GM23248 (cell line): ENCODE measurements at regions not wholly inside any gene's neighbourhood (a gene's known extent, or its start where the extent isn't known, plus 50 kb on each side); places are given as distances from the start of the nearest gene placed in this dataset.

Source experiments
- DNase-seq: peaks from one replicate; pipeline ENCODE4 v3.0.0-alpha.2; 2015
- H2AFZ ChIP-seq: fragments of 200-600 bp; sonication (generic); 2 replicates; pipeline ENCODE4 v1.6.1; 2016; ENCODE audit warnings: antibody characterized with exemption
- H3F3A ChIP-seq: fragments of 200-600 bp; sonication (generic); 2 replicates; pipeline ENCODE4 v1.6.1; 2016; ENCODE audit warnings: mild to moderate bottlenecking, antibody characterized with exemption, mixed run types; ENCODE audit not compliant: insufficient read depth
- H3K27ac ChIP-seq: fragments of 200-600 bp; sonication (generic); 2 replicates; pipeline ENCODE4 v1.5.1; 2016; ENCODE audit warnings: mild to moderate bottlenecking
- H3K27me3 ChIP-seq: fragments of 200-600 bp; sonication (generic); replicated peaks from 2 replicates; pipeline ENCODE4 v1.6.1; 2016; ENCODE audit warnings: mild to moderate bottlenecking; ENCODE audit not compliant: insufficient read depth
- H3K36me3 ChIP-seq: fragments of 200-600 bp; sonication (generic); 2 replicates; pipeline ENCODE4 v1.6.1; 2016; ENCODE audit warnings: low read depth, mild to moderate bottlenecking
- H3K4me1 ChIP-seq: fragments of 200-600 bp; sonication (generic); 2 replicates; pipeline ENCODE4 v1.6.1; 2016; ENCODE audit warnings: mild to moderate bottlenecking; ENCODE audit not compliant: insufficient read depth
- H3K4me2 ChIP-seq: fragments of 200-600 bp; sonication (generic); one replicate; pipeline ENCODE4 v1.6.1; 2016; ENCODE audit warnings: mild to moderate bottlenecking; ENCODE audit not compliant: unreplicated experiment
- H3K4me3 ChIP-seq: fragments of 200-600 bp; sonication (generic); 2 replicates; pipeline ENCODE4 v1.5.1; 2016; ENCODE audit warnings: mild to moderate bottlenecking
- H3K79me2 ChIP-seq: fragments of 200-600 bp; sonication (generic); 2 replicates; pipeline ENCODE4 v1.6.1; 2016; ENCODE audit warnings: mild to moderate bottlenecking; ENCODE audit not compliant: insufficient read depth
- H3K9ac ChIP-seq: fragments of 200-600 bp; sonication (generic); 2 replicates; pipeline ENCODE4 v1.6.1; 2016; ENCODE audit warnings: mild to moderate bottlenecking
- H3K9me2 ChIP-seq: fragments of 200-600 bp; sonication (generic); 2 replicates; pipeline ENCODE4 v1.6.1; 2016; ENCODE audit warnings: mixed run types, mild to moderate bottlenecking, moderate library complexity; ENCODE audit not compliant: insufficient read depth
- H3K9me3 ChIP-seq: fragments of 200-600 bp; sonication (generic); one replicate; pipeline ENCODE4 v1.6.1; 2017; ENCODE audit warnings: low read depth
- H4K20me1 ChIP-seq: fragments of 200-600 bp; sonication (generic); 2 replicates; pipeline ENCODE4 v1.6.0; 2016; ENCODE audit not compliant: insufficient read depth
- EZH2 ChIP-seq: fragments of 200-600 bp; sonication (generic); IDR thresholded peaks from 2 replicates; pipeline ENCODE4 v1.6.1; 2018; ENCODE audit warnings: antibody characterized with exemption, mild to moderate bottlenecking; ENCODE audit not compliant: insufficient read depth, poor library complexity, severe bottlenecking
- EZH2phosphoT487 ChIP-seq: fragments of 200-600 bp; sonication (generic); IDR thresholded peaks from 2 replicates; pipeline ENCODE4 v1.6.1; 2018; ENCODE audit warnings: antibody characterized with exemption, moderate library complexity, mild to moderate bottlenecking, low read depth; ENCODE audit not compliant: insufficient read depth
- WGBS, 2 experiments: methylation state at CpG; one replicate each; pipeline ENCODE4 v1.1.6; 2015 to 2017; ENCODE audit warnings: low lambda C conversion rate in 2 of 2, low coverage in 1 of 2; ENCODE audit errors: missing lambda C conversion rate in 2 of 2; 5-methylcytosine and 5-hydroxymethylcytosine counted together
- in situ Hi-C: fragments of 300-500 bp; cut with MboI; formaldehyde crosslinking; loops from 2 replicates; pipeline ENCODE4 v1.15.0; 2020

DNA sequence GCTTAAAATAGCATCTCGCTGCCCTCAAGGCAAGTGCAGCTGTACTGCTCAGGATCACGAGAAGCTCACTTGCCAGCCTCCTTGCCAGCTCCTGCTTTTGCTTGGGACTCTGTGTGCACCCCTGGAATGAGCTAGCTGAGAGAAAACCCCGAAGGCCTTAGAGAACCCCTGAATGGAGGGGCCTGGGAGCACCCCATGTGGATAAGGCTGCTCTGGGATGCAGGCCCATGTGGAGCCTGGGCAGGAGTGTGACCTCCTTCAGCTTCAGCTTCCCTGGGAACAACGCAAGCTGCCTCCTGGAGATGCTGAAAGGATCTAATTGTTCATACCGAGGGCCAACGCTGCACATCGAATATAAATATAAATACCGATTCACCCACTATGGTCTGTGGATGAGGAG is 109.2 kb downstream of the HSPH1 start:
- Histone ChIP-seq H3F3A (peaks cover 18% of the 10 kb centered on the region; the same call in 1 of the 2 replicates), H3K9me3 (no peaks in the 10 kb centered on the region), H3K9me2 (no peaks in the 10 kb centered on the region), H3K4me2 (no peak overlapping the region), H3K27ac (no peak overlapping the region), H3K36me3 (no peaks in the 10 kb centered on the region), H3K79me2 (no peaks in the 10 kb centered on the region), H2AFZ (no peak overlapping the region), H3K4me1 (peaks cover 14% of the 10 kb centered on the region), H3K27me3 (no peaks in the 10 kb centered on the region), H4K20me1 (no peaks in the 10 kb centered on the region), H3K4me3 (no peak overlapping the region), H3K9ac (no peak overlapping the region)
- in situ Hi-C loops, result no loop called here
- 94 to 98% methylated on average over 8 of the region's 8 CpGs for WGBS, 2 experiments
- TF ChIP-seq EZH2 (no peak), EZH2phosphoT487 (no peak)
- no peak for DNase-seq

DNA sequence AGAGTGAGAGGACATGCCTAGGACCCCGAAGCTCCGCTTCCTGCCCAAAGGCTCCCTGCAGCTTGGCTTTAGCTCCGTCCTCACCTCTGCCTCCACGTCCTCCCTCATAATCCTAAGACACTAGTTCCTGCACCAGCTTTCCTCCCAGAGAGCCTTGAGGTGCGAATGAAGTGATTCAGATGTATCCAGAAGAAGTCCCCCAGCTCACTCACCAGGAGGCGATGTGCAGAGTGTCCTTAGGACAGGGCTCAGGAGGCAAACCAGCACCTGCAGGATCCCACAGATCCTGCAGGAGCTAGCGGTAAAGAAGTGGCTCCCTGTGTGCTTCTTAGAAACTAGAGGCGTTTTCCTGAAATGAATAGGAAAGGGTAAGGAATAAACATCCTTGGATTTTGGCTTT is 109.7 kb downstream of the HSPH1 start:
- H2AFZ ChIP-seq, result no peak overlapping the region
- peaks cover 18% of the 10 kb centered on the region; the same call in 1 of the 2 replicates for H3F3A ChIP-seq
- peak; percentile 21 for DNase-seq
- H4K20me1 ChIP-seq, result no peaks in the 10 kb centered on the region
- TF ChIP-seq EZH2 (no peak), EZH2phosphoT487 (no peak)
- H3K9me2 ChIP-seq, result no peaks in the 10 kb centered on the region
- H3K27ac ChIP-seq, result no peak overlapping the region
- no peak overlapping the region for H3K4me2 ChIP-seq
- in situ Hi-C loops, result no loop called here
- H3K4me3 ChIP-seq, result no peak overlapping the region
- 89 to 91% methylated on average over 8 of the region's 8 CpGs for WGBS, 2 experiments
- peaks cover 14% of the 10 kb centered on the region for H3K4me1 ChIP-seq
- no peaks in the 10 kb centered on the region for H3K79me2 ChIP-seq
- no peaks in the 10 kb centered on the region for H3K27me3 ChIP-seq
- H3K9ac ChIP-seq, result no peak overlapping the region
- no peaks in the 10 kb centered on the region for H3K36me3 ChIP-seq
- H3K9me3 ChIP-seq, result no peaks in the 10 kb centered on the region

DNA sequence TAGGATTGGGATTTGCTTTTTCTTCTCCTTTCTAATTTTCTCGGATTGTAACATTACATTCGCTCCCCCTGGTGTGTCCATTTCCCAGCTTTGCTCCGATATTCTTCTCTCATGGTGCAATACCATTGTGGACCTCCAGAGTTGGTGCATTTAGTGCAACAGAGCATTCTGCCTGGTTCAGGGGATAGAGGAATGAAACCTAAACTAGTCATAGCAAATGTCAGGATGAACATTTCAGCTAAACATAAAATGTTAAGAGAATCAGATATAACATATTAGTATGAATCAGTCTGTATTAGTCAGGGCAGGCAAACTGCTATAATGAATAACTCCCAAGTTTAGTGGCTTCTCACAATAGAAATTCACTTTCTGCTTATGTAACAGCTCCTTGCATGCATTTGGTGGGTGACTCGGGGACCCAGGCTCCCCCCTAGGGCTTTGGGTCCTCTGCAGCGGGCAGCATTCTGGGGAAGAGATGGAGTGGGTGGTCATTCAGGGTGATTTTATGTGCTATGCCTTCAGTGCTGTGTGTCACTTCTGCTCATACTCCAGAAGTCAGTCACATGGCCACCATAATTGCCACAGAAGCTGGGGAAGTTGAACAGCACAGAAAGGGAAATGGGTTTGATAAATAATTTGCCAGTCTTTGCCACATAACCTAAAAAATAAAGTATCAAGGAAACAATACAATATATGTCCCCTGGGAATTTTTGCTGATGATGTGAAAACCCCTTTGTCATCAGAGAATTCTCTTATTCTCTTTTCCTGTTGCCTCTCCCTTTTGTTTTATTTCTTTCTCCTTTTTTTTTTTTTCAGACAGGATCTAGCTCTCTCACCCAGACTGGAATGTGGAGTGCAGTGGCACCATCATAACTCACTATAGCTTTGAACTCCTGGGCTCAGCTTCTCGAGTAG is 111.0 kb downstream of the HSPH1 start:
- TF ChIP-seq EZH2, result no peak
- TF ChIP-seq EZH2phosphoT487, result no peak
- no peaks in the 10 kb centered on the region for H3K9me3 ChIP-seq
- WGBS, 2 experiments, result 66 to 69% methylated on average over 6 of the region's 6 CpGs
- no peak overlapping the region for H2AFZ ChIP-seq
- in situ Hi-C loops, result no loop called here
- DNase-seq, result peak; percentile 51
- H3K9me2 ChIP-seq, result no peaks in the 10 kb centered on the region
- no peaks in the 10 kb centered on the region for H3K79me2 ChIP-seq
- H3F3A ChIP-seq, result peaks cover 19% of the 10 kb centered on the region
- H3K27me3 ChIP-seq, result no peaks in the 10 kb centered on the region
- H3K4me2 ChIP-seq, result no peak overlapping the region
- no peaks in the 10 kb centered on the region for H3K36me3 ChIP-seq
- H4K20me1 ChIP-seq, result no peaks in the 10 kb centered on the region
- no peak overlapping the region for H3K4me3 ChIP-seq
- no peak overlapping the region for H3K9ac ChIP-seq
- peaks cover 18% of the 10 kb centered on the region for H3K4me1 ChIP-seq
- H3K27ac ChIP-seq, result no peak overlapping the region

DNA sequence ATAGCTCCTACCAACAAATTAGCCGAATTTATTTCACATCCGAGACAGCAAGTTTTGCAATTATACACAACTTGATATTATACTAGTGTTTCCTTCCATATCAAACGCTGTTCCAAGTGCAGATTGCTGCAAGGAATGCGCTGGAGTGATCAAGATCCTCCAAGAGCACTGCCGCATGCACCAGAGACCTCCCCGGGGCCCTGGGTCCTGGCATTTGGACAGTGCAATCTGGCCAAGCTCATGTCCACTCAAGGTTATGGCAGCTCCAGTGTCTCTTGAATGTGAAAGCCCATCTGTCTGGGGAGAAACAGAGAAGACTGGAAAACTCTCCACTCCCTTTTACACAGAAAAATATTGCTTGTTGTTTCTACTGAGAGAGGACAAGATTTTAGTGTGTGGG is 111.9 kb downstream of the HSPH1 start:
- H3K9me3 ChIP-seq, result no peaks in the 10 kb centered on the region
- no peaks in the 10 kb centered on the region for H3K79me2 ChIP-seq
- in situ Hi-C loops, result no loop called here
- peaks cover 28% of the 10 kb centered on the region for H3F3A ChIP-seq
- H2AFZ ChIP-seq, result no peak overlapping the region
- no peak overlapping the region for H3K4me3 ChIP-seq
- H3K4me2 ChIP-seq, result no peak overlapping the region
- no peak for DNase-seq
- no peaks in the 10 kb centered on the region for H4K20me1 ChIP-seq
- TF ChIP-seq EZH2, result no peak
- no peak for TF ChIP-seq EZH2phosphoT487
- no peak overlapping the region for H3K27ac ChIP-seq
- WGBS, 2 experiments, result 82 to 83% methylated on average over 6 of the region's 6 CpGs
- no peaks in the 10 kb centered on the region for H3K9me2 ChIP-seq
- H3K36me3 ChIP-seq, result no peaks in the 10 kb centered on the region
- H3K9ac ChIP-seq, result no peak overlapping the region
- no peaks in the 10 kb centered on the region for H3K27me3 ChIP-seq
- H3K4me1 ChIP-seq, result peaks cover 26% of the 10 kb centered on the region
